SKM-1 (cell line): ENCODE measurements at regions not wholly inside any gene's neighbourhood (a gene's known extent, or its start where the extent isn't known, plus 50 kb on each side); places are given as distances from the start of the nearest gene placed in this dataset.
"Not testable (repeated sequence)": the region's sequence is repeated elsewhere in the genome, so short reads cannot be mapped to it uniquely, and the experiment has no call there.

Experiments used
- DNase-seq: peaks from one replicate; lab custom pipeline; 2025; ENCODE audit not compliant: unreplicated experiment; lab: John Stamatoyannopoulos, UW

- DNase-seq: no peak
These were observed 130.4 kb upstream of the ADAMTS9 start for GRCh38 chr3:64818196-64818595.

GRCh38 chr3:64816355-64816754 is 128.6 kb upstream of the ADAMTS9 start:
- DNase-seq: no peak

- DNase-seq: peak; percentile 75
These were observed 128.0 kb upstream of the ADAMTS9 start for GRCh38 chr3:64815789-64816188.

- DNase-seq: no peak
These were observed 127.4 kb upstream of the ADAMTS9 start for GRCh38 chr3:64815195-64815631.

- no peak for DNase-seq
These were observed 126.6 kb upstream of the ADAMTS9 start for GRCh38 chr3:64814351-64814750.

GRCh38 chr3:64813326-64813725 is 125.5 kb upstream of the ADAMTS9 start:
- DNase-seq: no peak

- no peak for DNase-seq
These were observed 121.3 kb upstream of the ADAMTS9 start for GRCh38 chr3:64809086-64809485.

GRCh38 chr3:64808061-64808460 is 120.3 kb upstream of the ADAMTS9 start:
- DNase-seq: no peak

GRCh38 chr3:64806668-64807605 is 119.1 kb upstream of the ADAMTS9 start:
- DNase-seq: no peak

GRCh38 chr3:64805978-64806377 is 118.2 kb upstream of the ADAMTS9 start:
- no peak for DNase-seq

GRCh38 chr3:64805248-64805647 is 117.4 kb upstream of the ADAMTS9 start:
- DNase-seq: no peak

- no peak for DNase-seq
These were observed 115.7 kb upstream of the ADAMTS9 start for GRCh38 chr3:64803469-64803868.

- DNase-seq: no peak
These were observed 114.7 kb upstream of the ADAMTS9 start for GRCh38 chr3:64802460-64802859.

GRCh38 chr3:64801856-64802255 is 114.1 kb upstream of the ADAMTS9 start:
- peak; percentile 53 for DNase-seq

- no peak for DNase-seq
These were observed 111.8 kb upstream of the ADAMTS9 start for GRCh38 chr3:64799606-64800005.

GRCh38 chr3:64798316-64798715 is 110.5 kb upstream of the ADAMTS9 start:
- no peak for DNase-seq

GRCh38 chr3:64796607-64797399 is 109.0 kb upstream of the ADAMTS9 start:
- DNase-seq: peak; percentile 78

- no peak for DNase-seq
These were observed 104.6 kb upstream of the ADAMTS9 start for GRCh38 chr3:64792445-64792844.

GRCh38 chr3:64789111-64789510 is 101.3 kb upstream of the ADAMTS9 start:
- DNase-seq: no peak

- no peak for DNase-seq
These were observed 95.4 kb upstream of the ADAMTS9 start for GRCh38 chr3:64783200-64783599.

GRCh38 chr3:64780923-64781322 is 93.1 kb upstream of the ADAMTS9 start:
- not testable (repeated sequence) for DNase-seq

- DNase-seq: no peak
These were observed 85.3 kb upstream of the ADAMTS9 start for GRCh38 chr3:64773137-64773536.
